ENCODE measurements at regions not wholly inside any gene's neighbourhood (a gene's known extent, or its start where the extent isn't known, plus 50 kb on each side); places are given as distances from the start of the nearest gene placed in this dataset.

GRCh38 chr6:132932588-132932987 is 118.2 kb downstream of the RPS12 start:
- intact Hi-C loops (cut with DNase I): no loop called here
- no peak for ATAC-seq (ENCODE audit: poor library complexity)
- no peak for DNase-seq

DNA sequence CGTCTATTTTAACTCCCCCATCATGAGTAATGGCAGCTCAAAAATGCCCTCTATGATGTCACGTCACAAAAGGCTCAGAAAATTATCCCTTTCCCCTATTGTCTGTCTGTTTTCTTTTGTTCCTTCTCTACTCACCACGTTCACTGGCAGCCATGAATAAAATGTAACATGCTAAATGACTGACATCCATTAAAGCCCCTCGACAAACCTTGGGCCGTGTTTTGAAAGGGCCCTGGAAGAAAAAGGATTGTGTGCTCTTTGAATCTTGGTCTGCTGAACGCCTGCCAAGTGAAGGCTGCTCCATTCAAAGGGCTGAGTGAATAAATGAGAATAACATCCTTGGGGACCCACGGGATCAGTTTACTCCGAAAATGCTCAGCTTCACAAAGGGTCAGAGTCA is 118.7 kb downstream of the RPS12 start:
- intact Hi-C loops (cut with DNase I): no loop called here
- ATAC-seq (ENCODE audit: poor library complexity) (no peak), DNase-seq (no peak)

- ATAC-seq (ENCODE audit: poor library complexity): no peak
- intact Hi-C loops (cut with DNase I): no loop called here
Observed at GRCh38 chr6:132934496-132934895, 120.1 kb downstream of the RPS12 start.

GRCh38 chr6:132936646-132937045 is 122.3 kb downstream of the RPS12 start:
- DNase-seq (no peak), ATAC-seq (ENCODE audit: poor library complexity) (no peak)
- intact Hi-C loops (cut with DNase I): no loop called here

More at GRCh38 chr6:132934496-132934895, 120.1 kb downstream of the RPS12 start:
- DNase-seq: no peak

- intact Hi-C loops (cut with DNase I): no loop called here
- no peak for DNase-seq
- ATAC-seq (ENCODE audit: poor library complexity): peak; percentile 78
Observed at GRCh38 chr6:132937466-132937906, 123.1 kb downstream of the RPS12 start.

GRCh38 chr6:132948889-132949288 is 134.5 kb downstream of the RPS12 start:
- DNase-seq (no peak), ATAC-seq (ENCODE audit: poor library complexity) (no peak)
- intact Hi-C loops (cut with DNase I): no loop called here

GRCh38 chr6:132950566-132950965 is 136.2 kb downstream of the RPS12 start:
- intact Hi-C loops (cut with DNase I): no loop called here
- no peak for DNase-seq
- no peak for ATAC-seq (ENCODE audit: poor library complexity)

DNA sequence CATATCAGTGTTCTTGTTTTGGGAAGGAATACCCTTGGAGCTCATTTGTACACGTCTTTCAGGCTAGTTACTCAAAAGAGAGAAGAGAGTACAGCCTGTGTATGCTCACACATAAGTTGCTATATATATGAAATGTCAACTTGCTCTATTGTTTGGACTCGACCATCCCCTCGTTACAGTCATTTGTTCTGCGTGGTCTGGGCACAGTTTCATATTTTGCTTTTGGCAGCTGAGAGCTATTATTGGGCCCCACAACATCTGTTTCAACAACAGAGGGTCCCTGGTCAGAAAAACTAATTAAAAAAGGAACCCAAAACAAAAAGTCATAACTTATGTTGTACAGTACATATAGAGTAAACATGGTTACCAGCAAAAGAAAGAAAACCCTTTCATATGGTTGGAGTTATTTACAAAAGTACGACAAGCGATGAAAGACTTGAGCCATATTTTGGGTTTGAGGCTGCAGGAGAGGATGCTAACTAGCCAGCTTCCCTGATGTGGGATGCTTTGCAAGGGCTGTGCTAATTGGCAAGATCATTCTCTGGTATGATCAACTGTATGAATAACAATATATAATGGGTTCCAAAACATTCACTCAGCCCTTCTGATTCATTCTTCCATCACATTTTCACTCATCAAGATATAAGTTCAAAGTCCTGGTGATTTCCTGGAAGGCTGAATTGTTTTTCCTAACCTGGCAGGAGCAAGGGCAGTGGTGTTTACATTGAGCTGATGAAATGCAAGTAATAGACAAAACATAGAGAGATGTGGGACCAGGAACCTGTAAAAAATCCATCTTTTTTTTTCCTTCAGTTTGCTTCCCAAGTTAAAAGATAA is 137.9 kb downstream of the RPS12 start:
- DNase-seq: no peak
- intact Hi-C loops (cut with DNase I): no loop called here
- no peak for ATAC-seq (ENCODE audit: poor library complexity)

DNA sequence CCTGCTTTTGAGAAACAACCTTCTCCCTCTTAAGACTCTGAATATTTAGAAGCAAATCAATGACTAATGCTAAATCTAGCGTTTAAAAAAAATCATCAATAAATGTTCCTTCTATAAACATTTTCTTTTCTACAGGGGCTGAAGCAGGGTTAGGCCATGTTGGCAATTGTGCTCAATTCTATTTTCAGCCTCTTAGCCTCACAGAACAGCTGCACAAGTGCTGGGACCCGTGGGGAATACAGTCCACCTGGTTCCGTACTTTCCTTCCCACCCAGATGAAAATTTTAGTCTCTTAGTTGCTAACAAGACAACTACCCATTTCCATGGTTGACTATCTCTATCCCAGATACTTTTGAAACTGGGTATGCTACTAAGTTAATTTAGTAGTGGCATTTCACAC is 138.6 kb downstream of the RPS12 start:
- intact Hi-C loops (cut with DNase I): no loop called here
- DNase-seq (no peak), ATAC-seq (ENCODE audit: poor library complexity) (no peak)

DNA sequence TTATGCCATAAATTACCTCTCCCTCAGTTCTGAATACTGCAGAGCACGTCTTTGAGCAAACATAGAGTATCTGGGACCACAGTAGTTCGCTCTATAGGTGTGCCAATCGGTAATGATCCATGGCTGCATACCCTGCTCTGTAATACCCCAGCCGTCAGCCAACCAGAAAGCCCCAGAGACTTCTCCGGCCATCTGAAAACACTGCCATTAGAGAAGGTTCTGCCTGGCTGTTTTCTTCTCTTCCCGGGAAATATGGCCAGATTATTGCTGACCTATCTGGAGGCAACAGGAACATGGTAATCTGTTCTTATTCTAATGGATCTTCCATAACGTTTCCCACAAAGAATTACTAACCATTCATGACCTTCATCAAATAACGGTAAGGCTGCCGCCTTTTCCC is 139.9 kb downstream of the RPS12 start:
- intact Hi-C loops (cut with DNase I): no loop called here
- DNase-seq: no peak
- no peak for ATAC-seq (ENCODE audit: poor library complexity)

GRCh38 chr6:132954936-132955335 is 140.6 kb downstream of the RPS12 start:
- intact Hi-C loops (cut with DNase I): no loop called here
- ATAC-seq (ENCODE audit: poor library complexity) (no peak), DNase-seq (no peak)

DNA sequence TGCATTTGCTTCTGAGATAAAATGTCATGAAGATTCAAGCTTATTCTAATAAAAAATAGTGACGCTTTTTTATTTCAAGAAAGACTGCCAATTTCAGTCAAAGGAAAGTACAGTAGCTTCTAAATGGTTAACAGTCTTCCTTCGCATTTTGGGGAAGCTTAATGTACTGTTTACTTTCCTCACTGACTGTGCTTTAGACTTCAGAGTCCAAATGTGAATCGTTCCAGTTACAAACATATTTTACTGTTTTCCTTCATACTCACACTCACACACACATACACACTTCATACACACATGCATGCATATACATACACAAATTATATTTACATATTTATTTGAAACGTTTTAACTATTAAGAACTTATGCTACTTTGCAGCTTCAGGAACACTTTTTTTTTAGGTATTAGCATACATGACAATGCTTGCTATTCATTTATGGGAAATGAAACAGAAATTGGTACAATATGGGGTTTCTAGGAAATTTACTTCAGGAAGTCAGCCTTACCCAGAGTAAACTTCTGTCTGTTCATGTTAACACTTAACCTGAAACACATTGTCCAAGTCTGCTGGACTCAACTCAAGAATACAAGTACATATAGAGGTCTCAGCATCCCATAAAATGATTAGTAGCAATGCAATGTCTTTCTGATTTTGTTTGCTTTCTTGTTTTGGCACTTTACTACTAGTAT is 145.4 kb downstream of the RPS12 start:
- DNase-seq: no peak
- no peak for ATAC-seq (ENCODE audit: poor library complexity)
- intact Hi-C loops (cut with DNase I): loop anchor here (5.0 to 10.0 kb wide), 3 partner anchors 105 to 553 kb away; no protein-coding TSS in a partner anchor

GRCh38 chr6:132960720-132961119 is 146.4 kb downstream of the RPS12 start:
- DNase-seq: no peak
- no peak for ATAC-seq (ENCODE audit: poor library complexity)
- intact Hi-C loops (cut with DNase I): loop anchor here (5.0 to 10.0 kb wide), 3 partner anchors 104 to 552 kb away; no protein-coding TSS in a partner anchor

- DNase-seq (no peak), ATAC-seq (ENCODE audit: poor library complexity) (no peak)
- intact Hi-C loops (cut with DNase I): loop anchor here (5.0 to 10.0 kb wide), 3 partner anchors 104 to 551 kb away; no protein-coding TSS in a partner anchor
Observed at GRCh38 chr6:132961122-132961521, 146.8 kb downstream of the RPS12 start.

- DNase-seq (no peak), ATAC-seq (ENCODE audit: poor library complexity) (peak; percentile 13)
- intact Hi-C loops (cut with DNase I): loop anchor here (5.0 to 10.0 kb wide), 3 partner anchors 103 to 551 kb away; no protein-coding TSS in a partner anchor
Observed at GRCh38 chr6:132961610-132962009, 147.2 kb downstream of the RPS12 start.

DNA sequence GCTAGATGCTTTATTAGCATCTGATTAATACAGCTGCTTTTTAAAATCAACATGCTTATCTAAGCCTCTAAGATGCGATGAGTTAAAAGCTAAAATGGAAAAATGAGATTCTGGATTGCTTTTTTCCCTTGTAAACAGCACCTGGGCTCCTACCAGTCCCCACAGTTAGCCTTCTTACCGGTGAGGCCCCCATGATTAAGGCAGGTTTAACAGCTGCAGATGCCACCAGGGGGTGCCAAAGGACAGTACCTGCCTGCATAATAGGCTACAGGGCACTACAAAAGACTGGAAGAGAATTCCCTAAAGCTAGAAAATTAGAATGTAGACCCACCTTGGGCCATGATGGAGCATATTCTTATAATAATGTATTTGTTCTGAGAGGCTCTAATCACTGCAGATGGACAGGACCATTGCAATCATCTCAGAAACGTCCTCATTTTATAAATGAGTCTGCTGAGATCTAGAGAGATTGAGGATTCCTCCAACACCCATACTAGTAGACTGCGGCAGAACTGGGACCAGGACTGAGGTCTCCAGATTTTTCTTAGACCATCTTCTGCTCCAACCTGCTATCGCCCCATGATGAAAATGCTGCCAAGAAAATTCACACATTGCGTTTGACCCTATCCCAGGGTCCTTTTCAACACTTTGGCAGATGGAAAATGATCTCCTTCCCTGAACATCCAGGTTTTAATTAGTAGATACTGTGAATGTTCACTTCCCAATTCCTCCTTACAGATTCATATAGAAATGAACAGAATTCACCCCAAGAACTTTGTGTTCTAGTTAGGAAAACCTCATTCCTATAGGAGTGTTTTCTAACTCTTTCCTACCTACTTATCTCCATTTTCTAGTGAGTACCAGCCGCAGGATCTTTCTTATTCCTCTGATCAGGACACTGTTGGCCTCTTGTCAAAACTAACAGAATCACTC is 148.8 kb downstream of the RPS12 start:
- intact Hi-C loops (cut with DNase I): loop anchor here (5.0 to 10.0 kb wide), 3 partner anchors 102 to 549 kb away; no protein-coding TSS in a partner anchor
- peak; percentile 90 for ATAC-seq (ENCODE audit: poor library complexity)
- peak; percentile 75 for DNase-seq

GRCh38 chr6:132964101-132964867 is 149.9 kb downstream of the RPS12 start:
- peak; percentile 42 for ATAC-seq (ENCODE audit: poor library complexity)
- no peak for DNase-seq
- intact Hi-C loops (cut with DNase I): loop anchor here (5.0 to 10.0 kb wide), 3 partner anchors 101 to 548 kb away; no protein-coding TSS in a partner anchor

DNA sequence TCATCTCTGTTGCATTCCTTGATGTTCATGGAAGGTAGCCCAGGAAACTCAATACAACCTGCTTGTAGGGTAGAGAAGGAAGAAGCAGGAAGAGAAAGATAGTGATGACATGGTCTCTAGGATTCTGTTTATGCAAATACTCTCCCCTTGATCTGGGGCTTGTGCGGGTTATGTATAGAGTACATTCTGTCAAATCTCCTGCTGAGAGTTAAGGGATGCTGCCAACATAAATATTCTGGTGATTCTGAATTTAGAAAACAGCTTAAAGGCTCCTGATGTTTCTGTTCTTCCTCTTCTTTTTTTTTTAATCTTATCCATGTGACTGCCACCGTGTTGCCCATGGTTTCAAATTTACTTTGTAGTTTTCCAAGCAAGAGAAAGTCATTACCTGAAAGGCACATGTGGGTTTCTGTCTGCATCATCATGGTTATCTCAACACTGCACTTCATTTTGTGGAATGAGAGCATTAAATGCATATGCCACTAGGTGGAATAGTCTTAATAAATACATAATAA is 150.6 kb downstream of the RPS12 start:
- DNase-seq: no peak
- ATAC-seq (ENCODE audit: poor library complexity): no peak
- intact Hi-C loops (cut with DNase I): loop anchor here (5.0 to 10.0 kb wide), 3 partner anchors 100 to 547 kb away; no protein-coding TSS in a partner anchor

Measured in Right ventricle myocardium superior (tissue), 1 donor.